AG10803 (cell line): ENCODE measurements at regions not wholly inside any gene's neighbourhood (a gene's known extent, or its start where the extent isn't known, plus 50 kb on each side); places are given as distances from the start of the nearest gene placed in this dataset.
"Not testable (repeated sequence)": the region's sequence is repeated elsewhere in the genome, so short reads cannot be mapped to it uniquely, and the experiment has no call there.

Experiments
- DNase-seq: peaks from one replicate; pipeline ENCODE4 v3.0.0; 2010; ENCODE audit warnings: low read depth
- H3K4me3 ChIP-seq: 2 replicates; pipeline ENCODE4 v1.5.1; 2011; ENCODE audit warnings: mild to moderate bottlenecking, low read length, control low read depth
- TF ChIP-seq, protein P1 (sequence below): conservative IDR thresholded peaks from 2 replicates; pipeline ENCODE4 v1.5.1; 2011; ENCODE audit warnings: mild to moderate bottlenecking, low read length, control low read depth, inconsistent platforms

DNA sequence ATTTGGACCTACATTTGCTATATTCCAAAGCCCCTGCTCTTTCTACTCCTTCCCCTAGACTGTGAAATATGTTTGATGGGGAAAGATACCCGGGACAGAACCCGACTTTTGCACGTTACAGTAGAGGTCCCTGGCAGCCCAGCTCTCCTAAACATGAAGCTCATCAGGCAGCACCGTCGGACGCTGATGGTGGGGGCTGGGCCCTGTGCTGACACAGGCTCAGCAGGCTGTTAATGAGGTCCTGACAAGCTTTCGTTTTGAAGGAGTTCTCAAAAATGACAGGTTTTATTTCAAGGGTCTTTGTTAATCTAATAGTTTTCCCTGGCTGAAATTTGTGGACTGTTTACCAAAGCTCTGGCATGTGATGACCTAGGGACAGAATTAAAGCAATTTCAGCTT, 102.3 kb downstream of the SLC25A47 start:
- DNase-seq, result no peak
- no peak overlapping the region for H3K4me3 ChIP-seq
- TF ChIP-seq, protein P1, sequence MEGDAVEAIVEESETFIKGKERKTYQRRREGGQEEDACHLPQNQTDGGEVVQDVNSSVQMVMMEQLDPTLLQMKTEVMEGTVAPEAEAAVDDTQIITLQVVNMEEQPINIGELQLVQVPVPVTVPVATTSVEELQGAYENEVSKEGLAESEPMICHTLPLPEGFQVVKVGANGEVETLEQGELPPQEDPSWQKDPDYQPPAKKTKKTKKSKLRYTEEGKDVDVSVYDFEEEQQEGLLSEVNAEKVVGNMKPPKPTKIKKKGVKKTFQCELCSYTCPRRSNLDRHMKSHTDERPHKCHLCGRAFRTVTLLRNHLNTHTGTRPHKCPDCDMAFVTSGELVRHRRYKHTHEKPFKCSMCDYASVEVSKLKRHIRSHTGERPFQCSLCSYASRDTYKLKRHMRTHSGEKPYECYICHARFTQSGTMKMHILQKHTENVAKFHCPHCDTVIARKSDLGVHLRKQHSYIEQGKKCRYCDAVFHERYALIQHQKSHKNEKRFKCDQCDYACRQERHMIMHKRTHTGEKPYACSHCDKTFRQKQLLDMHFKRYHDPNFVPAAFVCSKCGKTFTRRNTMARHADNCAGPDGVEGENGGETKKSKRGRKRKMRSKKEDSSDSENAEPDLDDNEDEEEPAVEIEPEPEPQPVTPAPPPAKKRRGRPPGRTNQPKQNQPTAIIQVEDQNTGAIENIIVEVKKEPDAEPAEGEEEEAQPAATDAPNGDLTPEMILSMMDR, result no peak

GRCh38 chr14:100426314-100426713, 103.2 kb downstream of the SLC25A47 start:
- no peak overlapping the region for H3K4me3 ChIP-seq
- no peak for DNase-seq
- TF ChIP-seq, protein P1, result no peak

- no peak overlapping the region for H3K4me3 ChIP-seq
- TF ChIP-seq, protein P1, result no peak
- DNase-seq, result no peak
These were observed 104.0 kb downstream of the SLC25A47 start for GRCh38 chr14:100427166-100427565.

GRCh38 chr14:100428727-100429126, 105.6 kb downstream of the SLC25A47 start:
- peak; percentile 35 for DNase-seq
- TF ChIP-seq, protein P1, result no peak
- H3K4me3 ChIP-seq, result no peak overlapping the region

GRCh38 chr14:100429537-100429936, 106.4 kb downstream of the SLC25A47 start:
- no peak for DNase-seq
- no peak overlapping the region for H3K4me3 ChIP-seq
- TF ChIP-seq, protein P1, result no peak

- no peak for DNase-seq
- no peak overlapping the region for H3K4me3 ChIP-seq
- TF ChIP-seq, protein P1, result no peak
These were observed 107.4 kb downstream of the SLC25A47 start for GRCh38 chr14:100430571-100430970.

DNA sequence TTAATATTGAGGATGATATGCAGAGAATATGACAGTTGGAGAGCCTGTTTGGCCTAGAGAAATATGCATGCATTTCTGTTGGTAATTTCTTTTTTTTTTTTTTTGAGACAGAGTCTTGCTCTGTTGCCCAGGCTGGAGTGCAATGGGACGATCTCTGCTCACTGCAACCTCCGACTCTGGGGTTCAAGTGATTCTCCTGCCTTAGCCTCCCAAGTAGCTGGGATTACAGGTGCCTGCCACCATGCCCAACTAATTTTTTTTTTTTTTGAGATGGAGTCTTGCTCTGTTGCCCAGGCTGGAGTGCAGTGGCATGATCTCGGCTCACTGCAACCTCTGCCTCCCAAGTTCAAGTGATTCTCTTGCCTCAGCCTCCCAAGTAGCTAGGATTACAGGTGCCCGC, 108.3 kb downstream of the SLC25A47 start:
- DNase-seq, result not testable (repeated sequence)

More for the DNA sequence above, 108.3 kb downstream of the SLC25A47 start:
- H3K4me3 ChIP-seq, result not testable (repeated sequence)
